ENCODE measurements at regions not wholly inside any gene's neighbourhood (a gene's known extent, or its start where the extent isn't known, plus 50 kb on each side); places are given as distances from the start of the nearest gene placed in this dataset.

DNA sequence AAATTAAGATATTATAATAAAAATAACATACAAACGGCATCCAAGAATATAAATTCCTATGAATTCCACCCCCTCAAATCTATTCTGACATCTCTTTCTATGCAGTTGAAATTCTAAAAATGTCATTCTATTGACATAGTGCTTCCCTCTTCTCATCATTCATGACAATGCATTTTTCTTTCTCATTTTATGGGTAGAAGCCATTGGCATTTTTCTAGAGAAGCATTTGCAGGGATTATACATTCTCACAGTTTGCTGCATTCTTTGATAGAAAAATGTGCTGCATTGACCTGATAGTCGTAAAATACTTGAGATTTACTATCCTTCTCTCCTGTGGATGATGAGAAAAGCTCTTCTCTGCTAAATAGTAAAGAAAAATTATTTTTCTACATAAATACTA, 760.9 kb upstream of the ACO1 start:
- Histone ChIP-seq H4K20me1 (ENCODE audit: control insufficient read depth, insufficient read depth, insufficient read length) (no peaks in the 10 kb centered on the region), H3K27ac (ENCODE audit: insufficient read length, low read depth, low read length) (no peak overlapping the region), H2BK5ac (ENCODE audit: insufficient read length, low read length) (no peak overlapping the region), H2AFZ (ENCODE audit: low read length) (no peak overlapping the region), H2BK15ac (ENCODE audit: low read depth, low read length) (no peak overlapping the region), H2BK120ac (ENCODE audit: low read depth, low read length, poor library complexity, severe bottlenecking) (no peak overlapping the region), H4K5ac (ENCODE audit: insufficient read length, low read depth, low read length) (no peak overlapping the region), H3K23ac (ENCODE audit: insufficient read length, low read depth, low read length) (no peak overlapping the region), H4K8ac (replicated peaks; ENCODE audit: insufficient read length, low read depth, low read length) (no peak overlapping the region), H2AK5ac (ENCODE audit: insufficient read length, low read length) (no peak overlapping the region), H3K18ac (ENCODE audit: insufficient read length, low read depth, low read length) (no peak overlapping the region), H3K4me2 (ENCODE audit: insufficient read depth, insufficient read length, low read length) (no peak overlapping the region), H3T11ph (ENCODE audit: low read length) (no peak overlapping the region), H3K9ac (ENCODE audit: extremely low read depth, insufficient read length, low read length) (no peak overlapping the region), H3K27me3 (ENCODE audit: insufficient read depth, low read length) (no peaks in the 10 kb centered on the region), H4K91ac (ENCODE audit: insufficient read length, low read depth, low read length) (no peak overlapping the region), H3K23me2 (ENCODE audit: insufficient read length, low read depth, low read length, poor library complexity, severe bottlenecking) (no peaks in the 10 kb centered on the region), H3K4ac (ENCODE audit: low read depth, low read length) (no peak overlapping the region), H2BK12ac (ENCODE audit: insufficient read length, low read depth, low read length) (no peak overlapping the region), H3K4me1 (ENCODE audit: insufficient read depth, low read length) (no peaks in the 10 kb centered on the region), H3K9me3 (ENCODE audit: control insufficient read depth, low read depth, low read length) (no peaks in the 10 kb centered on the region), H3K79me2 (ENCODE audit: insufficient read depth, low read length) (no peaks in the 10 kb centered on the region), H3K79me1 (ENCODE audit: insufficient read depth, low read depth, low read length, poor library complexity, severe bottlenecking) (no peaks in the 10 kb centered on the region), H3K56ac (ENCODE audit: insufficient read length, low read depth, low read length) (no peak overlapping the region), H2BK20ac (ENCODE audit: low read depth, low read length, poor library complexity, severe bottlenecking) (no peak overlapping the region), H3K14ac (ENCODE audit: insufficient read depth, low read length) (no peak overlapping the region)
- no peak overlapping the region for H3K27ac Mint-ChIP-seq
- no peaks in the 10 kb centered on the region for H3K27me3 Mint-ChIP-seq (ENCODE audit: low read depth)
- H3K9me3 Mint-ChIP-seq = peaks cover 3 to 5% of the 10 kb centered on the region in 2 experiments; a peak in 2 of 5 replicates
- TF ChIP-seq, protein P1, sequence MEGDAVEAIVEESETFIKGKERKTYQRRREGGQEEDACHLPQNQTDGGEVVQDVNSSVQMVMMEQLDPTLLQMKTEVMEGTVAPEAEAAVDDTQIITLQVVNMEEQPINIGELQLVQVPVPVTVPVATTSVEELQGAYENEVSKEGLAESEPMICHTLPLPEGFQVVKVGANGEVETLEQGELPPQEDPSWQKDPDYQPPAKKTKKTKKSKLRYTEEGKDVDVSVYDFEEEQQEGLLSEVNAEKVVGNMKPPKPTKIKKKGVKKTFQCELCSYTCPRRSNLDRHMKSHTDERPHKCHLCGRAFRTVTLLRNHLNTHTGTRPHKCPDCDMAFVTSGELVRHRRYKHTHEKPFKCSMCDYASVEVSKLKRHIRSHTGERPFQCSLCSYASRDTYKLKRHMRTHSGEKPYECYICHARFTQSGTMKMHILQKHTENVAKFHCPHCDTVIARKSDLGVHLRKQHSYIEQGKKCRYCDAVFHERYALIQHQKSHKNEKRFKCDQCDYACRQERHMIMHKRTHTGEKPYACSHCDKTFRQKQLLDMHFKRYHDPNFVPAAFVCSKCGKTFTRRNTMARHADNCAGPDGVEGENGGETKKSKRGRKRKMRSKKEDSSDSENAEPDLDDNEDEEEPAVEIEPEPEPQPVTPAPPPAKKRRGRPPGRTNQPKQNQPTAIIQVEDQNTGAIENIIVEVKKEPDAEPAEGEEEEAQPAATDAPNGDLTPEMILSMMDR (conservative IDR thresholded peaks at IDR 0.05) = no peak
- no peak overlapping the region for H3K4me3 Mint-ChIP-seq
- DNase-seq = no peak
- H3K4me1 Mint-ChIP-seq = peaks cover 0 to 9% of the 10 kb centered on the region in 2 experiments; a peak in 2 of 4 replicates
- H3K36me3 Mint-ChIP-seq (ENCODE audit: insufficient read depth in 1 of 3, low read depth in 3 of 3) = peaks cover 0 to 6% (median 6%) of the 10 kb centered on the region in 3 experiments; a peak in 2 of 7 replicates
- WGBS (ENCODE audit: extremely low coverage, insufficient read length, low lambda C conversion rate) = no CpG with 5 or more reads among the region's 2 CpGs

Data from H9 (cell line).